NB4 (cell line): ENCODE measurements at regions not wholly inside any gene's neighbourhood (a gene's known extent, or its start where the extent isn't known, plus 50 kb on each side); places are given as distances from the start of the nearest gene placed in this dataset.

Experiments
- DNase-seq: peaks from one replicate; pipeline ENCODE4 v3.0.0; 2010; ENCODE audit warnings: low read depth
- H3K4me3 ChIP-seq: one replicate; pipeline ENCODE4 v1.5.1; 2011; ENCODE audit warnings: mild to moderate bottlenecking, low read depth, low read length, moderate library complexity
- MYC ChIP-seq: IDR thresholded peaks from 2 replicates; pipeline ENCODE4 v1.6.1; 2011; ENCODE audit warnings: low read depth, low read length
- POLR2A ChIP-seq: IDR thresholded peaks from 2 replicates; pipeline ENCODE4 v1.6.1; 2011; ENCODE audit warnings: mild to moderate bottlenecking; ENCODE audit not compliant: insufficient read length; ENCODE audit errors: extremely low read depth
- TF ChIP-seq, protein P1 (sequence below): IDR thresholded peaks from one replicate; pipeline ENCODE4 v1.5.1; 2012; ENCODE audit warnings: low read depth, low read length
- TF ChIP-seq, protein P2 (sequence below): IDR thresholded peaks from 2 replicates; pipeline ENCODE4 v1.6.1; 2011; ENCODE audit warnings: low read depth, low read length

DNA sequence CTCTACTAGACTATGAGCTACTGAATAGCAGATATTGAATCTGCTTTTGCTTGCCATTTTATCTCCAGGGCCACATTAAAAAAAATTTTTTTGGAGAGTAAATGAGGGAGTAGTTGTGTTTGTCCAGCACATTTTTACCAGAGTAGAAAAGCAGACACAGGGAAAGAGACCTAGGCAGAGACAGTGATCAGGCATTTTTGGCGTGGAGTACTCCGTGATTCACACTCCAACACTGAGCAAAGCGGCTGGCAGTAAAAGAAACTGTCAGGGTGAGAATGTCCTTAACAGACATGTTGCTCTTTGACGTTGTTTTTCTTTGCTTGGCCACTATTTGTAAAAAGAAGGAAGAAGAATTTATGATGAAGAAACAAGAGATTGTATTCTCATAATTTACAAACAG is 304.0 kb downstream of the TDRD3 start:
- no peak for DNase-seq
- TF ChIP-seq MYC (no peak), POLR2A (no peak)
- TF ChIP-seq, protein P1, sequence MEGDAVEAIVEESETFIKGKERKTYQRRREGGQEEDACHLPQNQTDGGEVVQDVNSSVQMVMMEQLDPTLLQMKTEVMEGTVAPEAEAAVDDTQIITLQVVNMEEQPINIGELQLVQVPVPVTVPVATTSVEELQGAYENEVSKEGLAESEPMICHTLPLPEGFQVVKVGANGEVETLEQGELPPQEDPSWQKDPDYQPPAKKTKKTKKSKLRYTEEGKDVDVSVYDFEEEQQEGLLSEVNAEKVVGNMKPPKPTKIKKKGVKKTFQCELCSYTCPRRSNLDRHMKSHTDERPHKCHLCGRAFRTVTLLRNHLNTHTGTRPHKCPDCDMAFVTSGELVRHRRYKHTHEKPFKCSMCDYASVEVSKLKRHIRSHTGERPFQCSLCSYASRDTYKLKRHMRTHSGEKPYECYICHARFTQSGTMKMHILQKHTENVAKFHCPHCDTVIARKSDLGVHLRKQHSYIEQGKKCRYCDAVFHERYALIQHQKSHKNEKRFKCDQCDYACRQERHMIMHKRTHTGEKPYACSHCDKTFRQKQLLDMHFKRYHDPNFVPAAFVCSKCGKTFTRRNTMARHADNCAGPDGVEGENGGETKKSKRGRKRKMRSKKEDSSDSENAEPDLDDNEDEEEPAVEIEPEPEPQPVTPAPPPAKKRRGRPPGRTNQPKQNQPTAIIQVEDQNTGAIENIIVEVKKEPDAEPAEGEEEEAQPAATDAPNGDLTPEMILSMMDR, result no peak
- TF ChIP-seq, protein P2, sequence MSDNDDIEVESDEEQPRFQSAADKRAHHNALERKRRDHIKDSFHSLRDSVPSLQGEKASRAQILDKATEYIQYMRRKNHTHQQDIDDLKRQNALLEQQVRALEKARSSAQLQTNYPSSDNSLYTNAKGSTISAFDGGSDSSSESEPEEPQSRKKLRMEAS, result no peak
- no peak overlapping the region for H3K4me3 ChIP-seq

DNA sequence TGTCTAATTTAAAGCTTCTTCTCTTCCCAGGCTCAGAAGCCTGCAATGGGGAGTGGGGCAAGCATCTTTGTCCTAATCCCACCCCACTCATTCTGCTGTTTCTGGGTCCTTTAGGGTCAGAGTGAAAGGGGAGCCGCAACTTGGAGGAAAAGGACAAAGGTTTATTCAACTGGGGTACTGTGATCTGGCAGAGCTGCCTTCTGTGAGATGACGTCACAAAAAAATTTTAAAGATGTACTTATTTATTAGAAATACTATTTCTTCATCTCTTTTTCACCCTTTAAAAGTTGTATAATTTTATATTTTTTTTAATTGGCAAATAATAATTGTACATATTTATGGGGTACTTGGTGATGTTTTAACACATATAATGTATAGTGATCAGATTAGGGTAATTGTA is 302.6 kb downstream of the TDRD3 start:
- DNase-seq, result no peak
- no peak overlapping the region for H3K4me3 ChIP-seq
- TF ChIP-seq MYC (no peak), POLR2A (no peak)
- TF ChIP-seq, protein P2, result no peak
- TF ChIP-seq, protein P1, result no peak

DNA sequence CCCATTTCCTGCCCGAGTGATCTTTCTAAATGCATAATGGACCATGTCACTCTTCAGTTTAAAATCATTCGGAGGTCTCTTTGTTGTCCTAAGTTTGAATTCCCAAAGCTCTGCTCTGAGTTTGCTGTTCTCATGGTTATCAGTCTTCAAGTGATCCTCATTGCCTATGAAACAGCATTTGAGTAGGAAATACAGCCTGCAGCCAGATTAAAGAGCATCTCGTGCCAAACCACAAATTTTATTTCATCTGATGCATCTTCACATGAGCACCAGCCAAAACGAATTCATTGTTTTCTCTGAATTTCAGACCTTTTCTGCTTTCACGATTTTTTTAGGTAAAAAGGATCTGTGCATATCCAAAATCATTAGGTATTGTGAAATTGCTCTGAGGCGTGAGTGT is 299.6 kb downstream of the TDRD3 start:
- TF ChIP-seq, protein P2, result no peak
- TF ChIP-seq POLR2A, result no peak
- no peak for TF ChIP-seq MYC
- TF ChIP-seq, protein P1, result no peak
- no peak for DNase-seq
- no peak overlapping the region for H3K4me3 ChIP-seq

DNA sequence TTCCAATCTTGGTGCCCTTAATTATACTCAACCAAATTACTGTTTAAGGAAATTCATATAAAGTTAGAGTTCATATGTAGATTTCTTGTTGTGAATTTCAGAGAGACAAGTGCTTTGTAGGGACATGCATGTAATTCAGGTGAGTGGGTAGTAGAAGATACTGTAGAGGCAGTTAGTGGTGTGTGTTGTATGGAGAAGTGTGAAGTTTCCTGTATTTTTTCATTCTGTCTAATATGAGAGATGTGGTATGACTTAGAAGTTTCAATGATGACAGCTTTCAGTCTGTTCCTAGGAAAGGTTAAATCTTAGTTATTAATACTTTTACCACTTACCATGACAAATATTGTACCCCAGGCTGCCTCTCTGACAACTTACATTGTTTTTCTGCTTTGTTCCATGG is 294.2 kb downstream of the TDRD3 start:
- no peak for TF ChIP-seq POLR2A
- no peak for DNase-seq
- H3K4me3 ChIP-seq, result no peak overlapping the region

DNA sequence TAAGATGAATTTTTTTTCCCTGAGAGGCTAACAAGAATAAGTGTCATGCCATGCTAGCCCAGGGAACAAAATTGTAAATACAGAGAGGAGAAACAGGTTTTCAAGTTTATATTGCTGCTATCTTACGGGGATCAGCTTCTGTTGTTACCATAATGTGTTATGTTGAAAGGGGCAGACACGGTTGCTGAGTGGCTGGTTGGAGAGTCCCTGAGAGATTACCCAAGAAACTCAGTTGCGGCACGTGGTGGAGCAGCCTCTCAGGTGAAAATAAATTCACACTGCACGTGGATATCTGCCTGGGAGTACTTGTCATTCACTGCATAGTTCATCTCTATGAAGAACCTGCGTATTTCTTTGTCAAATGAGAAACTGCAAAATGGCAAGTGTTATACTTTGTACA is 293.6 kb downstream of the TDRD3 start:
- TF ChIP-seq, protein P1, result no peak
- TF ChIP-seq POLR2A (no peak), MYC (no peak)
- TF ChIP-seq, protein P2, result no peak
- DNase-seq, result no peak
- H3K4me3 ChIP-seq, result no peak overlapping the region

DNA sequence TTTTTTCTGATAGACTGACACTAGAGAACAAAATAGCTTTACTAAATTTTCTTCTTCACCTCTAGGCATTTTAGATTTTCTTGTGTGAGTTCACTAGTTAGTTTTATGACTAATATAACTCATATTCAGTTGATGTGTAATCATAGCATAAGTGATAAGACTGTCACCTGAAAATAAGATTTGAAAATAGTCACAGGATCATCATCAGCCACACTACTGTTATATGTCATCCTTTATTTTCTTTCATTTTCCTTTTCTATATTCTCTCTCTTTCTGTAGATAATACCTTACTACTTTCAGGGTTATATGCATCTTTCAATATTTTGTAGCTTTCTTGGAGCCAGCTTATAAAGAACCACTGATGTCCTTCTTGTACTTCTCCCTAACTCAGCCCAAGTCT is 292.6 kb downstream of the TDRD3 start:
- DNase-seq, result no peak
- no peak overlapping the region for H3K4me3 ChIP-seq
- TF ChIP-seq MYC, result no peak
- TF ChIP-seq, protein P2, result no peak
- TF ChIP-seq, protein P1, result no peak
- TF ChIP-seq POLR2A, result no peak
